ENCODE measurements at regions not wholly inside any gene's neighbourhood (a gene's known extent, or its start where the extent isn't known, plus 50 kb on each side); places are given as distances from the start of the nearest gene placed in this dataset.

DNA sequence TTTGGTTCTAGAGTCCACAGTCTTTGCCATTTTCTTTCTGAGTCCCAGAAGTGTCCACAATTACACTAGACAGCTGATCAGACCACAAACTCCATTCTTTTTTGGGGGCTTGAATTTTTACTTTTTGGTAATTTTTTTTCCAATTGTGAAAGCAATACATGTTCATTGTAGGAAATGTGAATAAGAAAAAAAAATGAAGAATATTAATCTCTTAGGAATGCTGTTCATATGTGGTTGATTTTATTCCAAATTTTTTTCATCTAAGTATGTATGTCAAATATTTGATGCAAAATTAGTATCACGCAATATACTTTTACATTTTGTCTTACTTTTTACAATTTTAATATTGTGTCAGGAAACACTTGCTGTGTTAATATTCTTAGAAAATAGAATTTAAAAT, 76.4 kb upstream of the ETS2 start:
- no peak for DNase-seq (ENCODE audit: low spot score)
- Histone ChIP-seq H3K9ac (ENCODE audit: low read depth in 1 of 2, low read length in 2 of 2) (no peak overlapping the region), H3K36me3 (ENCODE audit: control insufficient read depth in 4 of 4, insufficient read depth in 3 of 4, low read depth in 1 of 4, low read length in 3 of 4) (no peaks in the 10 kb centered on the region), H3K27me3 (ENCODE audit: control insufficient read depth in 4 of 4, insufficient read depth in 4 of 4, low read length in 3 of 4) (no peaks in the 10 kb centered on the region), H3K9me3 (ENCODE audit: control insufficient read depth in 4 of 4, low read length in 3 of 4) (peaks cover 2 to 16% (median 5%) of the 10 kb centered on the region in 4 donors), H3K4me3 (ENCODE audit: low read depth in 1 of 3, low read length in 3 of 3) (no peak overlapping the region), H3K27ac (ENCODE audit: low read depth in 1 of 2, low read length in 2 of 2) (no peak overlapping the region), H3K4me1 (ENCODE audit: control insufficient read depth in 4 of 4, insufficient read depth in 4 of 4, low read length in 3 of 4) (peaks cover 0 to 4% (median 2%) of the 10 kb centered on the region in 4 donors)
- TF ChIP-seq, protein P1, sequence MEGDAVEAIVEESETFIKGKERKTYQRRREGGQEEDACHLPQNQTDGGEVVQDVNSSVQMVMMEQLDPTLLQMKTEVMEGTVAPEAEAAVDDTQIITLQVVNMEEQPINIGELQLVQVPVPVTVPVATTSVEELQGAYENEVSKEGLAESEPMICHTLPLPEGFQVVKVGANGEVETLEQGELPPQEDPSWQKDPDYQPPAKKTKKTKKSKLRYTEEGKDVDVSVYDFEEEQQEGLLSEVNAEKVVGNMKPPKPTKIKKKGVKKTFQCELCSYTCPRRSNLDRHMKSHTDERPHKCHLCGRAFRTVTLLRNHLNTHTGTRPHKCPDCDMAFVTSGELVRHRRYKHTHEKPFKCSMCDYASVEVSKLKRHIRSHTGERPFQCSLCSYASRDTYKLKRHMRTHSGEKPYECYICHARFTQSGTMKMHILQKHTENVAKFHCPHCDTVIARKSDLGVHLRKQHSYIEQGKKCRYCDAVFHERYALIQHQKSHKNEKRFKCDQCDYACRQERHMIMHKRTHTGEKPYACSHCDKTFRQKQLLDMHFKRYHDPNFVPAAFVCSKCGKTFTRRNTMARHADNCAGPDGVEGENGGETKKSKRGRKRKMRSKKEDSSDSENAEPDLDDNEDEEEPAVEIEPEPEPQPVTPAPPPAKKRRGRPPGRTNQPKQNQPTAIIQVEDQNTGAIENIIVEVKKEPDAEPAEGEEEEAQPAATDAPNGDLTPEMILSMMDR (IDR thresholded peaks at IDR 0.05; ENCODE audit: low read depth, low read length, missing input control): no peak
- TF ChIP-seq EGR1 (IDR thresholded peaks at IDR 0.05; ENCODE audit: low read depth in 2 of 2): no peak
- no peak for TF ChIP-seq FOXA1 (IDR thresholded peaks at IDR 0.05)
- TF ChIP-seq, protein P2, sequence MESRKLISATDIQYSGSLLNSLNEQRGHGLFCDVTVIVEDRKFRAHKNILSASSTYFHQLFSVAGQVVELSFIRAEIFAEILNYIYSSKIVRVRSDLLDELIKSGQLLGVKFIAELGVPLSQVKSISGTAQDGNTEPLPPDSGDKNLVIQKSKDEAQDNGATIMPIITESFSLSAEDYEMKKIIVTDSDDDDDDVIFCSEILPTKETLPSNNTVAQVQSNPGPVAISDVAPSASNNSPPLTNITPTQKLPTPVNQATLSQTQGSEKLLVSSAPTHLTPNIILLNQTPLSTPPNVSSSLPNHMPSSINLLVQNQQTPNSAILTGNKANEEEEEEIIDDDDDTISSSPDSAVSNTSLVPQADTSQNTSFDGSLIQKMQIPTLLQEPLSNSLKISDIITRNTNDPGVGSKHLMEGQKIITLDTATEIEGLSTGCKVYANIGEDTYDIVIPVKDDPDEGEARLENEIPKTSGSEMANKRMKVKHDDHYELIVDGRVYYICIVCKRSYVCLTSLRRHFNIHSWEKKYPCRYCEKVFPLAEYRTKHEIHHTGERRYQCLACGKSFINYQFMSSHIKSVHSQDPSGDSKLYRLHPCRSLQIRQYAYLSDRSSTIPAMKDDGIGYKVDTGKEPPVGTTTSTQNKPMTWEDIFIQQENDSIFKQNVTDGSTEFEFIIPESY (IDR thresholded peaks at IDR 0.05): no peak
- TF ChIP-seq FOXA2 (IDR thresholded peaks at IDR 0.05): no peak
- TF ChIP-seq, protein P3, sequence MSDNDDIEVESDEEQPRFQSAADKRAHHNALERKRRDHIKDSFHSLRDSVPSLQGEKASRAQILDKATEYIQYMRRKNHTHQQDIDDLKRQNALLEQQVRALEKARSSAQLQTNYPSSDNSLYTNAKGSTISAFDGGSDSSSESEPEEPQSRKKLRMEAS (IDR thresholded peaks at IDR 0.05): no peak
- TF ChIP-seq SP1 (IDR thresholded peaks at IDR 0.05): no peak
- TF ChIP-seq TAF1 (conservative IDR thresholded peaks at IDR 0.05): no peak
- WGBS: 98% methylated on average over 1 of the region's 1 CpG

DNA sequence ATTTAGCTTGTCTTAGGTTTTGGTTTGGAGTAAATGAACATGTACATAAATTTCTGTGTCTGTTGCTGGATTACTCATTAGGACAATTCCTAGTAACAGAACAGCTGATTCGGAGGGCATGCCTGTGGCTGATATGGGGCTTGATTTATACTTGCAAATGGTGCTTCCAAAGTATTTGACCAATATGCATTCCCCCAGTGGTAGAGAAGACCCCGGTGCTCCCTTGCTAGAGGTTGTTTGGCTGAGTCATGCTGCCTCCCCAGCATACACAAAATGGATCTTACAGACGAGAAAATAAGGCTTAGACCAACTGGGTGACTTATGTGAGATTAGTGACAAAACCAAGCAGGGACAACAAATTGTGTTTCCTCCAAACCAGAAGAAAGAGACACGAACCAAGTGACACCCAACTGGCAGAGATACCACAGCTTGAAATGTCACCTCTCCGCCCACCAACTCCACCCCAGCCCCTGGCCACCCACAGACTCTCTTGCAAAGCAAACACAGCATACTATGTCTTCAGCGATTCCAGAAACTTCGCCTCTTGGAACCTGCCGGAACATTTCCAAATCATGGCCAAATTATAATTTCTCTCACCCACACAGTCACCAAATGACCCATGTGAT, 75.9 kb upstream of the ETS2 start:
- DNase-seq (ENCODE audit: low spot score): no peak
- peaks cover 0 to 4% (median 3%) of the 10 kb centered on the region in 4 donors for H3K4me1 ChIP-seq (ENCODE audit: control insufficient read depth in 4 of 4, insufficient read depth in 4 of 4, low read length in 3 of 4)
- H3K9me3 ChIP-seq (ENCODE audit: control insufficient read depth in 4 of 4, low read length in 3 of 4): peaks cover under 1 to 13% (median 5%) of the 10 kb centered on the region in 4 donors
- no peak overlapping the region for H3K4me3 ChIP-seq (ENCODE audit: low read depth in 1 of 3, low read length in 3 of 3)
- no peaks in the 10 kb centered on the region for H3K36me3 ChIP-seq (ENCODE audit: control insufficient read depth in 4 of 4, insufficient read depth in 3 of 4, low read depth in 1 of 4, low read length in 3 of 4)
- TF ChIP-seq, protein P4, sequence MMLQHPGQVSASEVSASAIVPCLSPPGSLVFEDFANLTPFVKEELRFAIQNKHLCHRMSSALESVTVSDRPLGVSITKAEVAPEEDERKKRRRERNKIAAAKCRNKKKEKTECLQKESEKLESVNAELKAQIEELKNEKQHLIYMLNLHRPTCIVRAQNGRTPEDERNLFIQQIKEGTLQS (IDR thresholded peaks at IDR 0.05): no peak
- TF ChIP-seq, protein P1 (IDR thresholded peaks at IDR 0.05; ENCODE audit: low read depth, low read length, missing input control): no peak
- no peak for TF ChIP-seq NR2F2 (IDR thresholded peaks at IDR 0.05)
- no peak for TF ChIP-seq JUND (IDR thresholded peaks at IDR 0.05)
- no peak for TF ChIP-seq FOXA1 (IDR thresholded peaks at IDR 0.05)
- TF ChIP-seq, protein P2 (IDR thresholded peaks at IDR 0.05): no peak
- TF ChIP-seq HNF4G (IDR thresholded peaks at IDR 0.05): no peak
- TF ChIP-seq RXRA (IDR thresholded peaks at IDR 0.05): no peak
- TF ChIP-seq, protein P3 (IDR thresholded peaks at IDR 0.05): no peak
- TF ChIP-seq, protein P5, sequence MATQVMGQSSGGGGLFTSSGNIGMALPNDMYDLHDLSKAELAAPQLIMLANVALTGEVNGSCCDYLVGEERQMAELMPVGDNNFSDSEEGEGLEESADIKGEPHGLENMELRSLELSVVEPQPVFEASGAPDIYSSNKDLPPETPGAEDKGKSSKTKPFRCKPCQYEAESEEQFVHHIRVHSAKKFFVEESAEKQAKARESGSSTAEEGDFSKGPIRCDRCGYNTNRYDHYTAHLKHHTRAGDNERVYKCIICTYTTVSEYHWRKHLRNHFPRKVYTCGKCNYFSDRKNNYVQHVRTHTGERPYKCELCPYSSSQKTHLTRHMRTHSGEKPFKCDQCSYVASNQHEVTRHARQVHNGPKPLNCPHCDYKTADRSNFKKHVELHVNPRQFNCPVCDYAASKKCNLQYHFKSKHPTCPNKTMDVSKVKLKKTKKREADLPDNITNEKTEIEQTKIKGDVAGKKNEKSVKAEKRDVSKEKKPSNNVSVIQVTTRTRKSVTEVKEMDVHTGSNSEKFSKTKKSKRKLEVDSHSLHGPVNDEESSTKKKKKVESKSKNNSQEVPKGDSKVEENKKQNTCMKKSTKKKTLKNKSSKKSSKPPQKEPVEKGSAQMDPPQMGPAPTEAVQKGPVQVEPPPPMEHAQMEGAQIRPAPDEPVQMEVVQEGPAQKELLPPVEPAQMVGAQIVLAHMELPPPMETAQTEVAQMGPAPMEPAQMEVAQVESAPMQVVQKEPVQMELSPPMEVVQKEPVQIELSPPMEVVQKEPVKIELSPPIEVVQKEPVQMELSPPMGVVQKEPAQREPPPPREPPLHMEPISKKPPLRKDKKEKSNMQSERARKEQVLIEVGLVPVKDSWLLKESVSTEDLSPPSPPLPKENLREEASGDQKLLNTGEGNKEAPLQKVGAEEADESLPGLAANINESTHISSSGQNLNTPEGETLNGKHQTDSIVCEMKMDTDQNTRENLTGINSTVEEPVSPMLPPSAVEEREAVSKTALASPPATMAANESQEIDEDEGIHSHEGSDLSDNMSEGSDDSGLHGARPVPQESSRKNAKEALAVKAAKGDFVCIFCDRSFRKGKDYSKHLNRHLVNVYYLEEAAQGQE (IDR thresholded peaks at IDR 0.05): no peak
- TF ChIP-seq TAF1 (conservative IDR thresholded peaks at IDR 0.05): no peak
- no peak for TF ChIP-seq SP1 (IDR thresholded peaks at IDR 0.05)
- no peak for TF ChIP-seq EGR1 (IDR thresholded peaks at IDR 0.05; ENCODE audit: low read depth in 2 of 2)
- H3K27ac ChIP-seq (ENCODE audit: low read depth in 1 of 2, low read length in 2 of 2): no peak overlapping the region
- no peaks in the 10 kb centered on the region for H3K27me3 ChIP-seq (ENCODE audit: control insufficient read depth in 4 of 4, insufficient read depth in 4 of 4, low read length in 3 of 4)
- H3K9ac ChIP-seq (ENCODE audit: low read depth in 1 of 2, low read length in 2 of 2): no peak overlapping the region
- 58% methylated on average over 8 of the region's 8 CpGs for WGBS

Measured in liver (tissue), 8 donors.